Ascending aorta (tissue), 2 donors: ENCODE measurements at regions not wholly inside any gene's neighbourhood (a gene's known extent, or its start where the extent isn't known, plus 50 kb on each side); places are given as distances from the start of the nearest gene placed in this dataset.
"Not testable (repeated sequence)": the region's sequence is repeated elsewhere in the genome, so short reads cannot be mapped to it uniquely, and the experiment has no call there.

ENCODE experiments used
- DNase-seq, 2 donors: peaks; one replicate each; pipeline ENCODE4 v3.0.0-alpha.2; 2019; ENCODE audit warnings: low spot score in 2 of 2
- H3K27ac ChIP-seq, 2 donors: fragments of 200-600 bp; sonication (generic); one replicate each; pipeline ENCODE4 v1.5.1; 2016 to 2017; ENCODE audit warnings: mild to moderate bottlenecking in 1 of 2
- H3K27me3 ChIP-seq: fragments of 200-600 bp; sonication (generic); one replicate; pipeline ENCODE4 v1.5.1; 2017
- H3K36me3 ChIP-seq, 2 donors: fragments of 200-600 bp; sonication (generic); one replicate each; pipeline ENCODE4 v1.5.1; 2016
- H3K4me1 ChIP-seq, 2 donors: fragments of 200-600 bp; sonication (generic); one replicate each; pipeline ENCODE4 v1.5.1; 2016 to 2017; ENCODE audit warnings: mild to moderate bottlenecking in 1 of 2
- H3K4me3 ChIP-seq, 2 donors: fragments of 200-600 bp; sonication (generic); one replicate each; pipeline ENCODE4 v1.5.1; 2016 to 2017; ENCODE audit warnings: mild to moderate bottlenecking in 1 of 2
- H3K9me3 ChIP-seq, 2 donors: fragments of 200-600 bp; sonication (generic); one replicate each; pipeline ENCODE4 v1.5.1; 2016
- intact Hi-C: fragments of 100-400 bp; cut with DNase I; formaldehyde crosslinking; loops from one replicate; pipeline ENCODE4 v1.15.1; 2023
- TF ChIP-seq, protein P1 (sequence below), 3 experiments: fragments of 200-600 bp in 2 of 3; fragments of 450-650 bp in 1 of 3; sonication (generic) in 2 of 3; IDR thresholded peaks; one replicate each; pipeline ENCODE4 v1.5.1; 2016 to 2019; ENCODE audit warnings: antibody characterized with exemption in 3 of 3, mild to moderate bottlenecking in 1 of 3, moderate library complexity in 1 of 3

DNA sequence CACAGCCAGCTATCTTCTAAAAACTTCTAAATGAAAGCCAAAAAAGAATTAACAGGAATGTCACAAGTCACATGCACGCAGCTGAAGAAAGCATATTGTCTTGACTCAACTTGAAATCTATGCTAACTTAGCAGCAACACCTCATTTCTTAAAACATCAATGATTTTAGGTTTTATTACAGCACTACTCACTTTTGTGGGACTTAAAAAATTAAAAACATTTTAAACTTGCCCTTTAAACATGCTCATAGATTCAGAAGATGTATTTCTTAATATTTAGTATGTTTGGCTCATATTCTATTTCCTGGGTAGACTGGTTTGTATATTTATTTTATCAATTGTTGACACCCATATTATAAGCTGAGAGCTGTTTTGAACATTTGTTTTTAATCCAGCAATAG is 279.4 kb downstream of the NKX6-1 start:
- DNase-seq: no peak
- H3K27me3 ChIP-seq: no peaks in the 10 kb centered on the region
- no peaks in the 10 kb centered on the region for H3K4me1 ChIP-seq
- TF ChIP-seq, protein P1, sequence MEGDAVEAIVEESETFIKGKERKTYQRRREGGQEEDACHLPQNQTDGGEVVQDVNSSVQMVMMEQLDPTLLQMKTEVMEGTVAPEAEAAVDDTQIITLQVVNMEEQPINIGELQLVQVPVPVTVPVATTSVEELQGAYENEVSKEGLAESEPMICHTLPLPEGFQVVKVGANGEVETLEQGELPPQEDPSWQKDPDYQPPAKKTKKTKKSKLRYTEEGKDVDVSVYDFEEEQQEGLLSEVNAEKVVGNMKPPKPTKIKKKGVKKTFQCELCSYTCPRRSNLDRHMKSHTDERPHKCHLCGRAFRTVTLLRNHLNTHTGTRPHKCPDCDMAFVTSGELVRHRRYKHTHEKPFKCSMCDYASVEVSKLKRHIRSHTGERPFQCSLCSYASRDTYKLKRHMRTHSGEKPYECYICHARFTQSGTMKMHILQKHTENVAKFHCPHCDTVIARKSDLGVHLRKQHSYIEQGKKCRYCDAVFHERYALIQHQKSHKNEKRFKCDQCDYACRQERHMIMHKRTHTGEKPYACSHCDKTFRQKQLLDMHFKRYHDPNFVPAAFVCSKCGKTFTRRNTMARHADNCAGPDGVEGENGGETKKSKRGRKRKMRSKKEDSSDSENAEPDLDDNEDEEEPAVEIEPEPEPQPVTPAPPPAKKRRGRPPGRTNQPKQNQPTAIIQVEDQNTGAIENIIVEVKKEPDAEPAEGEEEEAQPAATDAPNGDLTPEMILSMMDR (IDR thresholded peaks at IDR 0.05): no peak
- intact Hi-C loops: no loop called here
- H3K9me3 ChIP-seq: no peaks in the 10 kb centered on the region
- no peak overlapping the region for H3K27ac ChIP-seq
- no peak overlapping the region for H3K4me3 ChIP-seq
- no peaks in the 10 kb centered on the region for H3K36me3 ChIP-seq

DNA sequence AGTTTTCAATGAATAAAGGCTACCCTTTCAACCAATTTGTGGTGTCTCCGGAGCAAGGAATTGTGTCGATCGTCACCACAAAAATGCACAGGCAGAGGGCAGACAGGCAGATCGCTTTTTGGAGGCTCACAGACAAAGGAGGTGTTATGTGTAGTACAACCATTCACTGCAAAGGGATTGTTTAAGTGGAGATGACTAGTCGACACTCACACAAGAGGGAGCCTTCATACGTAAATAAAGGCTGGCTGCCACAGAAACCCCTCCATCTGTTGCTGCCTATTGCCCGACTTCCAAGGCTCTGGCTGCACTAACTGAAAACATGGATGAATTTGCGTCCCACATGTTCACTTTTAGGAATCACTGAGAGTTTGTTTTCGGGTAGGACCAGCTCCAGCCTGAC is 281.1 kb downstream of the NKX6-1 start:
- Histone ChIP-seq H3K27ac (no peak overlapping the region), H3K4me3 (no peak overlapping the region)
- TF ChIP-seq, protein P1 (IDR thresholded peaks at IDR 0.05): no peak

DNA sequence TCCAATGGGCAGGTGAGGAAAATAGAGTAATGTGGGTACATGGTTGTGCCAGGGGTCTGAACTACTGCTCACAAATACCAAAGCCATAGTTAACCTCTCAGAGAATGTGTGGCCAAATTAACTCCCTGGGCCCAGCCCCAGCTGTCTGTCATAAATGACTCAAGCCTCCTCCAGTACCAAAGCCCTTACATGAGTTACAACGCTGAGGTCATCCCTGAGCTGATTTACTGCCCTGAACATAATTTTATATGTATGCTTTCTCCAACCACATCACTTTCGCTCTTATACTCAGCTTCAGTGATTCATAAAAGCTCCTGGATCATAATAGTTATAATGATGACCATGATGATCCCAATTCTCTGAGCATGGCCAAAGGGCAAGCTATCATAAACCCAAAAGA is 283.9 kb downstream of the NKX6-1 start:
- DNase-seq: no peak
- no peaks in the 10 kb centered on the region for H3K27me3 ChIP-seq
- no peak overlapping the region for H3K4me3 ChIP-seq
- TF ChIP-seq, protein P1 (IDR thresholded peaks at IDR 0.05): no peak
- intact Hi-C loops: no loop called here
- H3K36me3 ChIP-seq: no peaks in the 10 kb centered on the region
- H3K9me3 ChIP-seq: no peaks in the 10 kb centered on the region
- H3K27ac ChIP-seq: no peak overlapping the region
- no peaks in the 10 kb centered on the region for H3K4me1 ChIP-seq

More for the DNA sequence above, 281.1 kb downstream of the NKX6-1 start:
- H3K9me3 ChIP-seq: no peaks in the 10 kb centered on the region
- no peaks in the 10 kb centered on the region for H3K4me1 ChIP-seq
- DNase-seq: no peak
- H3K27me3 ChIP-seq: no peaks in the 10 kb centered on the region
- intact Hi-C loops: no loop called here
- no peaks in the 10 kb centered on the region for H3K36me3 ChIP-seq

DNA sequence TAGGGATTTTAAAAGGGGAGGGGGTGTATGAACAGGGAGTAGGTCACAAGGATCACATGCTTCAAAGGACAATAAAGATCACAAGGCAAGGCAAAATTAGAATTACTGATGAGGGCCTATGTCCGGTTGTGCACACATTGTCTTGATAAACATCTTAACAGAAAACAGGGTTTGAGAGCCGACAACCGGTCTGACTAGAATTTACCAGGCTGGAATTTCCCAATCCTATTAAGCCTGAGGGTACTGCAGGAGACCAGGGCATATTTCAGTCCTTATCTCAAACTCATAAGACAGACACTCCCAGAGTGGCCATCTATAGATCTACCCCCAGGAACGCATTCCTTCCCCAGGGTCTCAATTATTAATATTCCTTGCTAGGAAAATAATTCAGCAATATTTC is 292.9 kb downstream of the NKX6-1 start:
- intact Hi-C loops, H3K4me1 ChIP-seq, H3K4me3 ChIP-seq, H3K27me3 ChIP-seq, DNase-seq, H3K27ac ChIP-seq, H3K36me3 ChIP-seq, H3K9me3 ChIP-seq: not testable (repeated sequence)

DNA sequence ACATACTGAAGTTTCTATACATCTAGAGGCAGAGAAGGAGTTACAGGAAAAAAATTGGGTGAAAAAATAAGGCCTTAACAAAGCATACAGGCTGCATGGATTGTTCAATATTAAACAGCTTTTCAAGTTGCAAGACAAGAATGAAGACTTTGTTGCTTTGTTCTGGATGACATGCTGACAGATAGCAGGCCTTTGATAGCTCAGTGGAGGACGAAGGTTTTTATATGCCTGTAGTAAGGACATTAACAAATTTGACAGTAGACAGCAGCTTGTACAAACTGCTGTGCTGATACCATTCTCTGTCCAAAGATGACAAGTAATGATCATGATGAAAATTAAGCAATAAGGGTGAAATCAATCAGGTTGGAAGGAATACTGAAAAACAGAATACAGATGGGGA is 309.9 kb downstream of the NKX6-1 start:
- Histone ChIP-seq H3K9me3 (no peaks in the 10 kb centered on the region), H3K27ac (no peak overlapping the region), H3K4me3 (no peak overlapping the region), H3K27me3 (no peaks in the 10 kb centered on the region), H3K4me1 (no peaks in the 10 kb centered on the region), H3K36me3 (no peaks in the 10 kb centered on the region)
- TF ChIP-seq, protein P1 (IDR thresholded peaks at IDR 0.05): no peak
- DNase-seq: no peak
- intact Hi-C loops: no loop called here

DNA sequence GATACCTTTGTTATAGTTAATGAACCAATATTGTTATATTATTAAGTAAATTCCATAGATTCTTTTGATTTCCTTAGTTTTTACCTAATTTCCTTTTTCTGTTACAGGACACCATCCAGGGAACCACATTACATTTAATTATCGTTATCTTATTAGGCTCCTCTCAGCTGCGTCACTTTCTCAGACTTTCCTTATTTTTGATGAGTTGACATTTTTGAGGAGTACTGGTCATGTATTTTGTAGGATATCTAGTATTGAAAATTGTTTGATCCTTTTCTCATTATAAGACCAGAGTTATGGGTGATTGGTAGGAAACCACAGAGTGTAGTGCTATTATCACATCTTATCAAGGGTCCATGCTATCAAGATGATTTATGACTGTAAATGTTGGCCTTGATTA is 319.7 kb downstream of the NKX6-1 start:
- H3K27me3 ChIP-seq: no peaks in the 10 kb centered on the region
- H3K4me1 ChIP-seq: no peaks in the 10 kb centered on the region
- H3K4me3 ChIP-seq: no peak overlapping the region
- no peak for DNase-seq
- intact Hi-C loops: no loop called here
- H3K27ac ChIP-seq: no peak overlapping the region
- no peaks in the 10 kb centered on the region for H3K36me3 ChIP-seq
- TF ChIP-seq, protein P1 (IDR thresholded peaks at IDR 0.05): no peak
- no peaks in the 10 kb centered on the region for H3K9me3 ChIP-seq
